Calu3 (cell line): ENCODE measurements at regions not wholly inside any gene's neighbourhood (a gene's known extent, or its start where the extent isn't known, plus 50 kb on each side); places are given as distances from the start of the nearest gene placed in this dataset.

Experiments
- BruUV-seq: library from RNA; stranded (reverse); fragments of 400-500 nt; replicated peaks from 2 replicates; lab custom pipeline; 2021; lab: Mats Ljungman, UMichigan
- CTCF ChIA-PET: fragments of 300-600 bp; sonication (Branson Sonifier 250); formaldehyde crosslinking; loops from one replicate; lab custom pipeline; 2022; ENCODE audit warnings: antibody characterized with exemption; lab: Charles Lee
- DNase-seq: peaks from one replicate; pipeline ENCODE4 v3.0.0; 2022
- H3K27ac Mint-ChIP-seq: one replicate; pipeline ENCODE4 v1.8.0; 2022; ENCODE audit warnings: mixed read lengths; ENCODE audit not compliant: unreplicated experiment
- H3K27me3 Mint-ChIP-seq: one replicate; pipeline ENCODE4 v1.8.0; 2022; ENCODE audit warnings: mixed read lengths; ENCODE audit not compliant: unreplicated experiment
- H3K36me3 Mint-ChIP-seq: one replicate; pipeline ENCODE4 v1.8.0; 2022; ENCODE audit warnings: mild to moderate bottlenecking, moderate library complexity, mixed read lengths; ENCODE audit not compliant: insufficient read depth, unreplicated experiment
- H3K4me1 Mint-ChIP-seq: one replicate; pipeline ENCODE4 v1.8.0; 2022; ENCODE audit warnings: mild to moderate bottlenecking, low read depth, mixed read lengths; ENCODE audit not compliant: unreplicated experiment
- H3K4me3 Mint-ChIP-seq: one replicate; pipeline ENCODE4 v1.8.0; 2022; ENCODE audit warnings: mild to moderate bottlenecking, low read depth, moderate library complexity, mixed read lengths; ENCODE audit not compliant: unreplicated experiment
- H3K9me3 Mint-ChIP-seq: one replicate; pipeline ENCODE4 v1.8.0; 2022; ENCODE audit warnings: low read depth, mixed read lengths; ENCODE audit not compliant: unreplicated experiment
- CTCF ChIP-seq: fragments of 200-600 bp; IDR thresholded peaks from one replicate; pipeline ENCODE4 v1.8.0; 2022; ENCODE audit warnings: antibody characterized with exemption; ENCODE audit not compliant: unreplicated experiment
- intact Hi-C: fragments of 100-400 bp; cut with micrococcal nuclease; formaldehyde crosslinking; loops from one replicate; pipeline ENCODE4 v1.10.0; 2022; ENCODE audit not compliant: unreplicated experiment

DNA sequence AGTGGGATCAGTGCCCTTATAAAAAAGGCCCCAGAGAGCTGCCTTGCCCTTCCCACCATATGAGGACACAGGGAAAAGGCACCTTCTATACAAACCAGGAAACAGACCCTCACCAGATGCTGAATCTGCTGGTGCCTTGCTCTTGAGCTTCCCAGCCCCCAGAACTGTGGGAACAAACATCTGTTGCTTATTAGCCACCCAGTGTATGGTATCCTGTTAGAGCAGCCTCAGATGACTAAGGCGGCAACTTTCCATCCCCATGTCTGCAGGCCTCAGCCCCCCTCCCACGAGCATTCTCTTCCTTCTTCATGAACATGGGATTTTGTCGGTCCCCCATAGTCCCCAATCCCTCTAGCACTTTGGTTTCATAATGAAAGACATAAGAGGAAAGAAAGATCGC is 202.5 kb upstream of the GAS1 start:
- intact Hi-C loops, result no loop called here
- Mint-ChIP-seq H3K27ac (no peak overlapping the region), H3K9me3 (no peaks in the 10 kb centered on the region), H3K36me3 (peaks cover 6% of the 10 kb centered on the region), H3K4me1 (peaks cover 8% of the 10 kb centered on the region), H3K27me3 (peaks cover 54% of the 10 kb centered on the region), H3K4me3 (no peak overlapping the region)
- no peak for TF ChIP-seq CTCF
- CTCF ChIA-PET, result no interaction called here
- DNase-seq, result no peak
- BruUV-seq, result no TSS peak

DNA sequence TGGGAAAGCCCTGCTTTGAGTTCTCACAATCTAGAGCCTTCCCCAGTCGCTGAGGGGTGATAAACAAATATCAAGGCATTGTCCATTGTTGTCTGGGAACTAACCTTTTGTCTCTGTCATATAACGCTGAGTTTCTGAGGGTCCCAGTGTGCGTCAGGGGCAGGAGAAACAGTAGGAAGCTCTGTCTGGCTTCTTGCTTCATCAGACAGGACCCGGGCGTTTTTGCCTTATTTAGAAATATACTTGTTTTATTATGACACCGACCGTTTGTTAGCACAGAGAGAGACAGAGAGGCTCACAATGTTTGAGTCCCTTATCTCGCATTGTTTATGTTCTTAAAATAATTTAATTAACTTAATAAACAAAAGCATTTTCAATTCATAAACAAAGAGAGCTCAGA is 204.9 kb upstream of the GAS1 start:
- Mint-ChIP-seq H3K27me3 (peaks cover 54% of the 10 kb centered on the region), H3K4me1 (peaks cover 8% of the 10 kb centered on the region), H3K9me3 (no peaks in the 10 kb centered on the region), H3K27ac (no peak overlapping the region), H3K4me3 (no peak overlapping the region), H3K36me3 (peaks cover 6% of the 10 kb centered on the region)
- CTCF ChIA-PET, result no interaction called here
- BruUV-seq, result no TSS peak
- intact Hi-C loops, result no loop called here
- no peak for TF ChIP-seq CTCF
- DNase-seq, result no peak

DNA sequence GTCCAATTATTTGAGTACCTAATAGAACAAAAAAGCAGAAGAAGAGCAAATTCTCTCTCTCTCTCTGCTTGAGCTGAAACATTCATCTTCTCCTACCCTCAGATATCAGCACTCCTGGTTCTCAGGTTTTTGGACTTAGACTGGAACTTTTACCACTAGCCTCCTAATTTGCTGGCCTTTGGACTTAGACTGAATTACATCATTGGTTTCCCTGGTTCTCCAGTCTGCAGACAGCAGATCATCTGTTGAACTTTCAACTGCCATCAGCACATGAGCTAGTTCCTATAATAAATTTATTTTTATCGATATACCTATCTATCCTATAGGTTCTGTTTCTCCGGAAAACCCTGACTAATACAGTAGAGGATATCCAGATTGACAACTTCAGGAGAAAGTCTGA is 208.9 kb upstream of the GAS1 start:
- Mint-ChIP-seq H3K9me3 (no peaks in the 10 kb centered on the region), H3K36me3 (no peaks in the 10 kb centered on the region), H3K4me1 (no peaks in the 10 kb centered on the region), H3K4me3 (no peak overlapping the region), H3K27me3 (peaks cover 55% of the 10 kb centered on the region), H3K27ac (no peak overlapping the region)
- CTCF ChIA-PET, result no interaction called here
- TF ChIP-seq CTCF, result no peak
- intact Hi-C loops, result no loop called here
- DNase-seq, result no peak
- no TSS peak for BruUV-seq

DNA sequence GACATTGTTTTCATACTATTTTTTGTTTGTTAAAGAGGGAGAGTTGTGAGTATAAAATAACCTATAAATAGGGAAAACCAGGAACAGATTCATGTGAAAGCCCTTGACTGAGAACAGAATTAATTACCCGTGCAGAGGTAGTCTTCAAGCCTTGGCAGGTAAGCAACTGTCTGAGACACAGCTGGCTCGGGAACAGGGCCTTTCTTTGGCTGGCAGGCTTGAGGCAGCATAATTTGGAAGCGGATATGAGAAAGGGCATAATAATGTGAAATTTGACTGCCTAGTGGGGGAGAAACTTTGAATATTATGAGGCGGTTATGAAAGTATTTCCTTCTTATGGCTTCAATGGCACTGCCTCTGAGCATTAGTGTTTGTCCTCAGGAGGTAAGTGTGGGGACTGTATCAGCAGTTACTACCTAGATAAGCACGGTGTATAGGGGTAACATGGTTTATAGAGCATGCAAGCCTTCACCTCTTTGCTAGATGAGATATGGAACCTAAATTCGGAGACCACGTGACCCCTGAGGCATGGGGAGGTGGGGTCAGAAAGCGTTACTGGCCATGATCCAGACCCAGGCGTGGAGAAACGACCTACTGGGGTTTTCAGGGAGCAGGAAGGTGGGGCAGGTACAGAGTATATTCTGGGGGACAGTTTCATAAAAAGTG is 210.2 kb upstream of the GAS1 start:
- CTCF ChIA-PET, result no interaction called here

More for the DNA sequence above, 210.2 kb upstream of the GAS1 start:
- Mint-ChIP-seq H3K27ac (no peak overlapping the region), H3K4me3 (no peak overlapping the region), H3K4me1 (no peaks in the 10 kb centered on the region), H3K9me3 (no peaks in the 10 kb centered on the region), H3K36me3 (no peaks in the 10 kb centered on the region), H3K27me3 (peaks cover 55% of the 10 kb centered on the region)
- no peak for TF ChIP-seq CTCF
- BruUV-seq, result no TSS peak
- intact Hi-C loops, result no loop called here
- DNase-seq, result no peak
